ENCODE measurements at regions not wholly inside any gene's neighbourhood (a gene's known extent, or its start where the extent isn't known, plus 50 kb on each side); places are given as distances from the start of the nearest gene placed in this dataset.

- no peak for DNase-seq (ENCODE audit: low read depth in 2 of 2)
- peak overlapping the region in 2 of 4 experiments; percentile 17 to 39 for H3K4me3 ChIP-seq (replicated peaks in 1 of 4; ENCODE audit: control extremely low read depth in 1 of 4, insufficient read depth in 1 of 4, low read depth in 3 of 4, low read length in 4 of 4)
- TF ChIP-seq EZH2 (IDR thresholded peaks at IDR 0.05; ENCODE audit: low read length, missing control alignments) (no peak), CTCF (conservative IDR thresholded peaks at IDR 0.05 in 1 of 2, IDR thresholded peaks at IDR 0.05 in 1 of 2; ENCODE audit: low read depth in 1 of 2, low read length in 2 of 2) (no peak)
Observed at GRCh38 chr18:73690222-73690621, 457.4 kb downstream of the FBXO15 start.

GRCh38 chr18:73688851-73689711 lies 458.6 kb downstream of the FBXO15 start:
- H3K27ac ChIP-seq (ENCODE audit: insufficient read depth, low read length) = peak overlapping the region; percentile 92
- TF ChIP-seq EZH2 (IDR thresholded peaks at IDR 0.05; ENCODE audit: low read length, missing control alignments) (no peak), CTCF (conservative IDR thresholded peaks at IDR 0.05 in 1 of 2, IDR thresholded peaks at IDR 0.05 in 1 of 2; ENCODE audit: low read depth in 1 of 2, low read length in 2 of 2) (no peak)

More at GRCh38 chr18:73690222-73690621, 457.4 kb downstream of the FBXO15 start:
- Histone ChIP-seq H3K27me3 (ENCODE audit: control insufficient read depth, insufficient read depth, low read length) (no peaks in the 10 kb centered on the region), H3K4me2 (ENCODE audit: extremely low read depth, insufficient read depth, low read length) (peak overlapping the region; percentile 84), H4K20me1 (ENCODE audit: control insufficient read depth, extremely low read depth, insufficient read depth, low read length) (no peaks in the 10 kb centered on the region), H3K4me1 (ENCODE audit: control insufficient read depth, extremely low read depth, insufficient read depth, low read length) (peaks cover 8% of the 10 kb centered on the region), H3K27ac (ENCODE audit: insufficient read depth, low read length) (peak overlapping the region; percentile 92), H3K9me3 (ENCODE audit: control insufficient read depth, insufficient read depth, low read depth, low read length) (no peaks in the 10 kb centered on the region), H3K9ac (ENCODE audit: insufficient read depth, low read length) (peak overlapping the region; percentile 30), H3K79me2 (ENCODE audit: control insufficient read depth, insufficient read depth, low read length) (peaks cover 3% of the 10 kb centered on the region), H3K36me3 (ENCODE audit: control insufficient read depth, insufficient read depth, low read length) (no peaks in the 10 kb centered on the region), H2AFZ (ENCODE audit: low read length) (no peak overlapping the region)

GRCh38 chr18:73688161-73688560 lies 459.5 kb downstream of the FBXO15 start:
- Histone ChIP-seq H3K4me2 (ENCODE audit: extremely low read depth, insufficient read depth, low read length) (no peak overlapping the region), H3K36me3 (ENCODE audit: control insufficient read depth, insufficient read depth, low read length) (no peaks in the 10 kb centered on the region), H2AFZ (ENCODE audit: low read length) (no peak overlapping the region), H3K27ac (ENCODE audit: insufficient read depth, low read length) (peak overlapping the region; percentile 92), H4K20me1 (ENCODE audit: control insufficient read depth, extremely low read depth, insufficient read depth, low read length) (no peaks in the 10 kb centered on the region), H3K27me3 (ENCODE audit: control insufficient read depth, insufficient read depth, low read length) (no peaks in the 10 kb centered on the region), H3K9ac (ENCODE audit: insufficient read depth, low read length) (no peak overlapping the region), H3K9me3 (ENCODE audit: control insufficient read depth, insufficient read depth, low read depth, low read length) (no peaks in the 10 kb centered on the region), H3K79me2 (ENCODE audit: control insufficient read depth, insufficient read depth, low read length) (peaks cover 3% of the 10 kb centered on the region), H3K4me1 (ENCODE audit: control insufficient read depth, extremely low read depth, insufficient read depth, low read length) (peaks cover 8% of the 10 kb centered on the region), H3K4me3 (replicated peaks in 1 of 4; ENCODE audit: control extremely low read depth in 1 of 4, insufficient read depth in 1 of 4, low read depth in 3 of 4, low read length in 4 of 4) (no peak overlapping the region)
- TF ChIP-seq EZH2 (IDR thresholded peaks at IDR 0.05; ENCODE audit: low read length, missing control alignments) (no peak), CTCF (conservative IDR thresholded peaks at IDR 0.05 in 1 of 2, IDR thresholded peaks at IDR 0.05 in 1 of 2; ENCODE audit: low read depth in 1 of 2, low read length in 2 of 2) (no peak)
- DNase-seq (ENCODE audit: low read depth in 2 of 2) = peak in 1 of 2 donors; percentile 58

More at GRCh38 chr18:73688851-73689711, 458.6 kb downstream of the FBXO15 start:
- Histone ChIP-seq H3K4me2 (ENCODE audit: extremely low read depth, insufficient read depth, low read length) (peak overlapping the region; percentile 84), H4K20me1 (ENCODE audit: control insufficient read depth, extremely low read depth, insufficient read depth, low read length) (no peaks in the 10 kb centered on the region), H3K36me3 (ENCODE audit: control insufficient read depth, insufficient read depth, low read length) (no peaks in the 10 kb centered on the region), H2AFZ (ENCODE audit: low read length) (no peak overlapping the region), H3K9me3 (ENCODE audit: control insufficient read depth, insufficient read depth, low read depth, low read length) (no peaks in the 10 kb centered on the region), H3K4me1 (ENCODE audit: control insufficient read depth, extremely low read depth, insufficient read depth, low read length) (peaks cover 8% of the 10 kb centered on the region), H3K9ac (ENCODE audit: insufficient read depth, low read length) (peak overlapping the region; percentile 44), H3K27me3 (ENCODE audit: control insufficient read depth, insufficient read depth, low read length) (no peaks in the 10 kb centered on the region), H3K79me2 (ENCODE audit: control insufficient read depth, insufficient read depth, low read length) (peaks cover 3% of the 10 kb centered on the region), H3K4me3 (replicated peaks in 1 of 4; ENCODE audit: control extremely low read depth in 1 of 4, insufficient read depth in 1 of 4, low read depth in 3 of 4, low read length in 4 of 4) (peak overlapping the region; percentile 6 to 39 (median 16))
- DNase-seq (ENCODE audit: low read depth in 2 of 2) = peak; percentile 95 to 97

Data from fibroblast of lung (primary cell).